Astrocyte of the cerebellum (primary cell): ENCODE measurements at regions not wholly inside any gene's neighbourhood (a gene's known extent, or its start where the extent isn't known, plus 50 kb on each side); places are given as distances from the start of the nearest gene placed in this dataset.
"Not testable (repeated sequence)": the region's sequence is repeated elsewhere in the genome, so short reads cannot be mapped to it uniquely, and the experiment has no call there.

Source experiments
- DNase-seq: peaks from one replicate; pipeline ENCODE4 v3.0.0-alpha.2; 2011; ENCODE audit warnings: low read depth
- H3K4me3 ChIP-seq: 2 replicates; pipeline ENCODE4 v1.5.1; 2011; ENCODE audit warnings: mild to moderate bottlenecking, low read depth, low read length, moderate library complexity
- in situ Hi-C: cut with HindIII; loops from 2 replicates; pipeline ENCODE4 v1.10.0; 2017; ENCODE audit warnings: low sequenced_read_pairs
- TF ChIP-seq, protein P1 (sequence below): IDR thresholded peaks from 2 replicates; pipeline ENCODE4 v1.5.1; 2012; ENCODE audit warnings: low read length, low read depth, moderate library complexity, mild to moderate bottlenecking; ENCODE audit errors: missing control alignments

DNA sequence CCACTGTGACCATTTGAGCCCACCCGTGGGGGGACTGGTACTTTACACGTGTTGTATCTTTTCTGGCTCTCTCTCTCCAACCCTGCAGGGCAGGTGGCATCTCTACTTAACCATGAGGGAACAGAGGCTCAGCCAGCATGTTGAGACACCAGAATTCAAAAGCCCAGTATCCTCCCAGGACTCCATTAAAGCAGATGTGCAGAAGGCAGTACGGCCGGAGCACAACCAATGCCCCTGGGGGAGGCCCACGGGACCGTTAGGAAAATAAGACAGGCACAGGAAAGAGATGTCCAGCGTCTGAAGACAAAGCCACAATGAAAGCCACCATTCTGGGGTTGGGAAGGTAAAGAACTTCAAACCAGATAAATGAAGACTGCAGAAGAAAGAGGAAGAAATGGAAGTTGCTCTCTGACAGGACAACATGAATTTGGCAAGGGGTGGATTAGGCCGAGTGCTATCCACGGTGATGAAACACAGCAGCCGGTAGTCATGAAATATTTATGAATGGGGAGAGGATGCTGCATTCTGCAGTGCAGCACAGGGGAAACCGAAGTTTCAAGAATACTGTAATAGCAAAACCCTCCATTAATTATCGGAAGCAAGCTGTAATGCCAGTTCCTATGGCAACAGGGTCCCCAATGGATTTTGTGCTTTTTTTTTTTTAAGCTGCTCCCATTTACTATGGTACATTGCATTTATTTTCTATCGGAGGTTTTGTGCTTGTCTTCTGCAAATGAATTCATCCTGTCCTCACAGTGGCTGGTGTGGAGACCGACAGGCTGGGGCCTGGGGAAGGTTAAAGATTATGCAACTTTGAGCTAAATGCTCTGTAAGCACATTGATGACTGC lies 179.4 kb downstream of the NRN1 start:
- in situ Hi-C loops: no loop called here
- DNase-seq: no peak
- TF ChIP-seq, protein P1, sequence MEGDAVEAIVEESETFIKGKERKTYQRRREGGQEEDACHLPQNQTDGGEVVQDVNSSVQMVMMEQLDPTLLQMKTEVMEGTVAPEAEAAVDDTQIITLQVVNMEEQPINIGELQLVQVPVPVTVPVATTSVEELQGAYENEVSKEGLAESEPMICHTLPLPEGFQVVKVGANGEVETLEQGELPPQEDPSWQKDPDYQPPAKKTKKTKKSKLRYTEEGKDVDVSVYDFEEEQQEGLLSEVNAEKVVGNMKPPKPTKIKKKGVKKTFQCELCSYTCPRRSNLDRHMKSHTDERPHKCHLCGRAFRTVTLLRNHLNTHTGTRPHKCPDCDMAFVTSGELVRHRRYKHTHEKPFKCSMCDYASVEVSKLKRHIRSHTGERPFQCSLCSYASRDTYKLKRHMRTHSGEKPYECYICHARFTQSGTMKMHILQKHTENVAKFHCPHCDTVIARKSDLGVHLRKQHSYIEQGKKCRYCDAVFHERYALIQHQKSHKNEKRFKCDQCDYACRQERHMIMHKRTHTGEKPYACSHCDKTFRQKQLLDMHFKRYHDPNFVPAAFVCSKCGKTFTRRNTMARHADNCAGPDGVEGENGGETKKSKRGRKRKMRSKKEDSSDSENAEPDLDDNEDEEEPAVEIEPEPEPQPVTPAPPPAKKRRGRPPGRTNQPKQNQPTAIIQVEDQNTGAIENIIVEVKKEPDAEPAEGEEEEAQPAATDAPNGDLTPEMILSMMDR: no peak
- no peak overlapping the region for H3K4me3 ChIP-seq

DNA sequence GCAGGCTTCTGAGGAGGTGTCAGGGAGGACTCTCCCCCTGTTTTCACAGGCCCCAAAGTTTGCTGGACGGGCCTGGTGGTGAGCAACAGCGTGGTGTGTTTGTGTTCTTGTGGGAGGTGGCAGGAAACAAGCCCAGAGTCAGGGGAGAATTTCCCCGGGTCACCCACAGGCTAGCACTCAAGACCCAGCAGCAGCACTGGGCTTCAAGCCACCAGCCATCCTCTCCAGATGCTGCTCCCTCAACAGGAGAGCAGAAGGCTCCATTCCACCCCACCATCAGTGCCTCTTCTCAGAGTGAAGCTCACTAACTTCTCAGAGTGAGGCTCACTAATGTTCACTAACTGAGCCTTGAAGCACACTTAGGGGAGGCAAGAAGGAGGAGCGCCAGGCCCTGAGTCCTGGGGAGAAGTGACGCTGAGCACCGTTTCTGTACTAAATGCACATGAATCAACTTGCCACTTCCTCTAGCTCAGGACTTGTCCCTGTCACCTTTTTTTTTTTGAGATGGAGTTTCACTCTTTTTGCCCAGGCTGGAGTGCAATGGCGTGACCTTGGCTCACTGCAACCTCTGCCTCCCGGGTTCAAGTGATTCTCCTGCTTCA lies 182.2 kb downstream of the NRN1 start:
- H3K4me3 ChIP-seq, DNase-seq, in situ Hi-C loops: not testable (repeated sequence)
